NCI-H1417 (cell line): ENCODE measurements at regions not wholly inside any gene's neighbourhood (a gene's known extent, or its start where the extent isn't known, plus 50 kb on each side); places are given as distances from the start of the nearest gene placed in this dataset.

Experiments
- DNase-seq, 3 experiments: peaks; one replicate each; lab custom pipeline; 2025; lab: John Stamatoyannopoulos, UW

DNA sequence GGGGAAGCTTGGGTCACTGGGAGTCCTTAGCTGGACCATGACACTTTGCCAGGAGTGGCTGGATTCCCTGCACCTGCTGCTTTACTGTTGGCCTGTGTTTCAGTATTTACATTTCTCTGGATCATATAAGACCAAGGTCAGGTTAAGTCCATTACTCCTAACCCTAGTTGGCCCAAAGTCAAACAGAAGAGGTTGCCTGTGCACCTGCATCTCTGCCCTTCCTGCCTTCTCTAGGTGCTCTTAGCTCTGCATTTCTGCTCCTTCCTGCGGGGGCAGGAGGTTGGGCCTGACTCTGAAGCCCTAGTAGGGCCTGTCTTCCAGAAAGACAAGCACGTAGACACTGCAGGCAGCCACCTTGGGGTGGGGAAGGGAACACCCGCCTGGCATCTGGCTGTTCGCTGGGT is 124.3 kb downstream of the RPLP1 start:
- peak in 1 of 3 experiments; percentile 48 for DNase-seq

DNA sequence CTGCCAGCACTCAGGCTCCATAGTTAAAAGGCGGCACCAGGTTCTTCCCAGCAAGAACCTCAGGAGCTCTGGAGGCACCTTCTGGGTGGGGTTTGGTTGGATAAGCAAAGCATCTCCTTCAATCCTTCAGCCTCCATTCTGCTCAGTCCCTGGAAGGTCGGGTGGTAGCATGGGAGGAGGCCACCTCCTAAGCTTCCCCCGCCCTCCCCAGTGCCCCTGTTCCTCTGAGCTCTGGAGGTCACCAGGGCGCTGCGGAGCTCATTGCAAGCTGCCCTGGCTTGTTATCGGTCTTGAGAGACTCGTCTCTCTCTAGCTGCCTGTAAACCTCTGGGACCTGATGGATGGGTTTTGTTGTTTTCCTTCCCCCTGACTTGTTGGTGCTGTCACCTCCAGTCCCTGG is 124.8 kb downstream of the RPLP1 start:
- no peak for DNase-seq

DNA sequence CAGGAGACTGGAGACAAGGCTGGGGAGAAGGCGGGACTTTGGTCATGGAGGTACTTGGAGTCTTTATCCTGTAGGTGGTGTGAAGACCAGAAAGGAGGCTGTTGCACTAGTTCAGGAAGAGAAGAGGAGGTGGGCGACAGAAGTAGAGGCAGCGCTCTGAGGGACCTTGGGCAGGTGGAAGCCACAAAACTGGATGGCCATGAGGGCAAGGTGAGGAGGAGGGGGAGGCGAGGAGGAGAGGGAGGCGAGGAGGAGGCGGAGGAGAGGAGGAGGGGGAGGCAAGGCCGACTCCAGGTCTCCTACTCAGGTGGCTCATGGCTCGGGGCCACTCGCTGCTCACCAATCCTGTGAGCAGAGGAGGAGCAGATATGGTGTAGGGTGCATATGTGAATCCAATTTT is 125.6 kb downstream of the RPLP1 start:
- DNase-seq: no peak

DNA sequence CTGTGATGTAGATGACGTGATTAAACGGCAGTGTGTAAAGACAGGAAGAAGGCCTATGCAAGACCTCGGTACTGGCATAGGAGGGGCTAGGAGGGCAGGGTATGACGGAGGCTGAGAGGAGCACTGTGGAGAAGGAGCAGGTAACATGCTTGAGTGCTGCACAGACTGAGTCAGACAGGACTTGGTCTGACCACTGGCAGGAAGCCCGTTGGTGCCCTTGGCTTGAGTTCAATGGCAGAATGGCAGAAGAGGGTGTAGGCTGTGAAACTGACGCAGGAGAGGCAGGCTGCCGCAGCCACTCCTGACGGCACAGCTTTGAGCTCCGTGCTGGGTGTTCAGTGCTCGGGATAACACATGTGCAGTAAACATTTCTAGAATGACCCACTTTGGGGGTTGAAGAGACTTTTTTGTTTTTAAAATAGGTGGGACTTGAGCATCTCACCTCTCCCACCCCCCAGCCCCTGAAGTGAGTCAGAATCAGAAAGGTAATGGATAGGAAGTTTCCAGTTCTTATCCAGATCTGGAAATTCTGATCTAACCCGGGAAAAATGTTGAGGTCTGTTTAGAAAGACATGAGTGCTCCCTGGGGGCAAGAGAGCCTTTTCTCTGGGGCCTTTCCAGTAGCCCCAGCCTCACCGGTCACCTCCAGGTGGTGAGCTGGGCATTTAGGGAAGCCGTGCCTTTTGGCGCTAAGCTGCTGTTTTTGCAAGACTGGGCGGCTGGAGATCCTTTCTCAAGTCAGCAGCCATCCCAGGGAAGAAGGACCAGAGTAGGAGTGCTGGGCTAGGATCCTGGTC is 126.4 kb downstream of the RPLP1 start:
- DNase-seq: no peak

DNA sequence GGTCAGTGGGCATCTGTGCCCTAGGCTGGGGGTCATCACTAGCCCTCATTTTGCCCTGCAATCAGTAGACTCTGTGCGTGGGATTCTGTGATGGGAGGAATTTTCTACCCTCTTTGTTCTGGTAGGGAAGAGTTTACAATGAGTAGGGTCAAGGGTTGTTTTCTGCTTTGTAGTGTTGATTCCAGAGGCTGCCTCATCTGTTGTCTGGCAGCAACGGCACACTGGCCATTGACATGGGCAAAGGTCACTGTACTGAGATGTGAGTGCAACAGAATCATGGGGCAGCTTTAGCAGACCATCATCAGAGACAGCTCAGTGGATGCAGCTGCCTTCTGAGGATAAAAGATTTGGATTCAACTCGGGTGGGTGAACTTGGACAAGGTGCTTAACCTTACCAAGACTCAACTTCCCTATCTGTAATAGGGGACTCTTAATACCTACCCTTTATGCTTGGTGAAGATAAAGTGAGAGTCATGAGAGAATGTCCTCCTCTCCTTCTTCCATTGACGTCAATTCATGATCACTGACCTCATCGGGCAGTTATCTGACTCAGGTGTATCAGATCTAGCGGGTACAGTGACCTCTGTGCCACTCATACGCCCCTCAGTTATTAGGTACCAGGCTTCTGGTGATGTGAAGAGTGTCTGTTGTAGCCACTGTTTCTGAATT is 127.5 kb downstream of the RPLP1 start:
- DNase-seq: no peak

DNA sequence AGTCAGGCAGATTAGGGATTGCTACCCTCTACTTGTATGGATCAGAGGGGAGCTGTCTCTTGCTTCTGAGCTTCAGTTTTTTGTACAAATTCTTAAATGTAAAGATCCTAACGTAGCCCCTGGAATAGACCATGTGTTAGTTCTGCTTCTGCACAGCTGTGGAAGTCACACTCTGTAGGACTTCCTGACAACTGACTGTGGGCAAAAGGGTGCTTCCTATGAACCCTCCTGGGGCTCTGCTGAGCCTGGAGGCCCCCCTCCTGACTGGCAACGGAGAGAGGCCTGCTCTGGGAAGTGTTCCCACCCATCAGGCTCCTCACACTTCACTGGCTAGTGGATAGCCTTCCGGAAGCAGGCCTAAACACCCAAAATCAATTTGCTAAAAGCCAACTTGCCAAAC is 131.0 kb downstream of the RPLP1 start:
- DNase-seq: no peak

DNA sequence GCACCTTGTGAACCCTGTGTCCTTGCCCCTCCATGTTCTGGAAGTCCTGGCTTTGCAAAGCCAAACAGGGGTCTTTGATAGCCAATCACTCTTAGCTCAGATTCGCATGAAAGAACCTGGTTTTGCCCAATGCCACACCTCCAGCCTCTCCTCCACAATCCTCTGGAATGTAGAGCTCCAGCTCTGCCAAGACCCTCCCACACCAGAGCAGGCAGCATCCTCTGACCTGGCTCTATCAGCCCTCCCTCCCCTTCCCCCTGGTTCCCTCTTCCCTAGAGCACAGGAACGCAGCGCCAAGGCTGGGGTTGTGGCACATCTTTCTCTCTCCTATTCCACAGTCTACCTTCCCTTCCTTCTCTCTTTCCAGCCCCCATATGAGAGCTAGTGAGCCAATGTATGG is 133.3 kb downstream of the RPLP1 start:
- DNase-seq: no peak

DNA sequence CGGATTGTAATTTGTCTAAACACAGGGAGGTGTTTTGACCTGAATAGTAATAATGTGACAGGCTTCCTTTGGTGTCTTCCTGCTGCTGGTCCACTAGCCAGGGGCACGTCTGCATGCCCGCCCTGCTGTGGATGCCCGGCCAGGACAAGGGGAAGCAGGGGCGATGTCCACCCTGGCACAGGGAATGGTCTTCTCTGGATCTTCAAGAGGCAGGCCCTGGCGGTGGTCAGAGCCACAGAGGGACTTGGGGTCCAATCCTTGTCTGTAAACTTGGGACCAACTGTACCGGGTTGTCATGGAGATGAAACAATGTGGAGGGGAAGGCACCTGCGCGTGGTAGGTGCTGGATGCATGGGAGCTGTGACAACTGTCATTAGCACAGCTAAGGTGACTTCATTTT is 134.1 kb downstream of the RPLP1 start:
- DNase-seq: no peak

DNA sequence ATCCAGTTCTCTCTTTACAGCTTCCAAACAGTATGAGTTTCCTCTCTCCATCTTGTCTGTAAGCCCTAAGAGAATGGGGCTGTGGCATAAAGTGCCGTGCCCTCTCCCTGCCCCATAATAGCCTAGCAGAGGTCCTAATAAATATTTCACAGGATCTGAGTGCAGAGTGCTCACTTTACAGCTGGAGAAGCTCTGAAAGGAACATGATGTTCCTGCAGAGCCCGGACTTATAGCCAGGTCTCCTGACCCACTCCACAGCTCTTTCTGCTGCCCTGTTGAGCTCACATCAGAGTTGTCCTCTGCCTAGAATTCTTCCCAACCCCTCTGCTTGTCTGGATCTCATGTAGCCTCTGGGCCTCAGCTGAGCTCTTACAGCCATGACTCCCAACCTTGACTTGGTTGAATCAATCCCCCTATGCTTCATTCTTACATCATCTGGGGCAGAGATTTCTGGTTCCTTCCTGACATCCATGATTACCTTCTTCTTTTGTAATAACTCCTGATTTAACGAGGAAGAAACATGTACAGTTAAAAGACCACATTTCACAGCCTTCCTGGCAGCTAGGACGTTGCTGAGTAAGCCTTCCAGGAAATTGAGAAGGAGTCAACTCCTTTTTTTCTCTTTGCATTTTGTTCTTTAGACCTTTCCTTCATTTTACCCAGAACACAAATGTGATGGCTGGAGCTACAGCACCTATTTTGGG is 135.3 kb downstream of the RPLP1 start:
- DNase-seq: no peak

DNA sequence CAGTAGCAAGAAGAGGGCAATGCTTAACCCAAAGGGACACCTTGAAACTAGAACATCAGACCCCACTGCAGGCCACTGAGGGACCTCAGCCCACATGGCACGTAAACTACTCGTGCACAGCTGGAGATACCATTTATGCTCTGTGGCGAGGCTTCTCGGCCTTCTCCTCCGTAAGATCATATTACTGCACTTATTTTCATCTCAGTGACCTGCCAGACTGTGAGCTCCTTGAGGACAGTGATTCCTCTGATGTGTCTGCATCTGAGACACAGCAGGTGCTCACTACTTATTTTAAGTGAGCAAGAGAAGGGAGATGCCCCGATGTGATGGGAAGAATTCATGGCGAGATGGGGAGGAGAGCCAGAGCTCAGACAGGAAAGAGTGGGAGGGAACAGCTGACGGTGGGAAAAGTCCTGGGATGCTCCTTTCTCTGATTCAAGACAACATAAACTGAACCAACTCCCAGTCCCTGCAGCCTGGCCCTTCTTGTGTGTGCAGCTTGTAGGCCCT is 137.6 kb downstream of the RPLP1 start:
- DNase-seq: no peak

DNA sequence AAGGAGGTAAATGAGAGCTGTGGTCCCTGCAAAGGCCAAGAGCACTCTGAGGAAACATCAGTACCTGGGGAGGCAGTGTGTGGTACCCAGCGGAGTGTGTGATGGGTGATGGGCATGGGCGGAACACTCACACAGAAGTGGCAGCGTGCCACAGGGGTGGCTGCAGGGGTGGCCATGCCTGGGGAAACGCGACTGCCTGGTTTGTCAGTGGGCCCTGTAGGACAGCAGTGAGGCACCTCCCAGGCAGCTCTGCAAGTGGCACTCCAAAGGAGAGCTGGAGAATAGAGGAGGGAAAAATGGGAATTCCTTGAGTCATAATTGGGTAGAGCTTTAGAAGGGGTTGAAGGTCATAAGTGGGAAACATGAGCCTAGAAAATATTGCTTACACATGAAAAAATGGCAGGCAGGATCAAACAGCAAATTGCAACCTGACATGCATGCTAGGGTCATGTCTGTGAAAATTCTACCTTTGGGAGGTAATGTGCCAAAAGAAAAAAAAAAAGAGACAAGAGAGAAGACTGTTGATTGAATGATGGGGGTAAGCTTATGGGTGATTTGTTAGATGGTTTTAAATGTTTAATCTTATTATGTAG is 138.4 kb downstream of the RPLP1 start:
- peak in 2 of 3 experiments; percentile 26 to 59 for DNase-seq

DNA sequence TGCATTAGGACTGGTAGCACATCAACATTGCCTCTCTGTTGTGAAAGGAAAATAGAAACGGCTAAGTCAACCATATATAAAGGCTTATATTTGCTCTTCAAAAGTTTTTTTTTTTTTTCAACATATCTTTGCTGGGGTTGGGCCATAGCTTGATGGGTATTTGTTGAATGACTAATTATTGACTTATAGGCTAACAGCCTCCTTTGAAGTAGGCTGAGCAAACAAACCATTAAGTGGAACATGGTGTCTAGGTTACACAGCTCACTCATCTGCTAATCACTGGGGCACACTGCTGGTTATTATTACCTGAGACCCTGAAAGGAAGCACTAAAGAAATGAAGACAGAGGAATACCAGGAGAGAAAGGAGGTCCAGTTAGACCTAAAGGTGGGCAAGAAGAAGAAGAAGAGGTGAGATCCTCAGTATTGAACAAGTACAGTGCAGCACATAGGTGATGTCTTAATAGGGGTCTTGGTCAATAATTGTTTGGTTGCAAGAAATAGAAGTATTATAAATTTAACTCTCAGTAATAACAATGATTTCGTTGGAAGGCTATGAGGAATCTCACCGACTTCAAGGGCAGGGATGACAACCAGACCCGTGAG is 139.4 kb downstream of the RPLP1 start:
- DNase-seq: peak; percentile 74 to 98 (median 80)

DNA sequence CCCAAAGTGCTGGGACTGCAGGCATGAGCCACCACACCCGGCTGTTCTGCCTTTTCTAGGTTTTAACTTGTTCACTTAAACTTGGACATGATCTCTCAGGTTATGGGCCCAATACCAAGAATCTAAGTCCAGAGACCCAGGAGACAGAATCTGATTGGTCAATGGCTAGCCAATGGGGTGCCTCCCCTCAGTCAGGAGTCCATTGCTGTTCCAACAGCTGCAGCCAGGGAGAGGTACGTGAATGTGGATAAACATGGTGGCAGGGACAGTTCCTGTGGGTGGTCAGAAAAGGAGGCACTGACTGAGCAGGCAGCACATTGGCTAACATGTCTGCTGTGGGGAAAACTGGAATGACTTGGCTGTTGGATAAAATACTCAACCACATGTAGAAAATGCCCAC is 140.3 kb downstream of the RPLP1 start:
- DNase-seq: peak in 1 of 3 experiments; percentile 41

DNA sequence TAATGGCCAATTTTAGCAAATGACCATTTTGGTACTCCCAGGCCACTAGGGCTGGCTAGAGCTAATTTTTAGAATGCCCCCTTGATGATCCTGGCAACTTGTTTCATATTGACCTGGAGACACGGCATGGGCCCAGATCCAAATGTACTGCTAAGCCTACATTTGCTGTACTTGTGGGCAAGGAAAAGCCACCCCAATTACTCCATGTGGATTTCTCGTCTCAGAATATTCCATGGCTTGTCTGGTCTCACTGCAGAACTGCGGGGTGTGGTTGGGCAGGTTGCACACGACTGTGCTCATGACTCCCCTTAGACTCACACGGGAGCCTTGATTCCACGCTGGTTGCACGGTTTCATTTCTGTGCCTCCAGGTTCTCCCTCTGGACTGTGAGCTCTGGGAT is 140.9 kb downstream of the RPLP1 start:
- no peak for DNase-seq

DNA sequence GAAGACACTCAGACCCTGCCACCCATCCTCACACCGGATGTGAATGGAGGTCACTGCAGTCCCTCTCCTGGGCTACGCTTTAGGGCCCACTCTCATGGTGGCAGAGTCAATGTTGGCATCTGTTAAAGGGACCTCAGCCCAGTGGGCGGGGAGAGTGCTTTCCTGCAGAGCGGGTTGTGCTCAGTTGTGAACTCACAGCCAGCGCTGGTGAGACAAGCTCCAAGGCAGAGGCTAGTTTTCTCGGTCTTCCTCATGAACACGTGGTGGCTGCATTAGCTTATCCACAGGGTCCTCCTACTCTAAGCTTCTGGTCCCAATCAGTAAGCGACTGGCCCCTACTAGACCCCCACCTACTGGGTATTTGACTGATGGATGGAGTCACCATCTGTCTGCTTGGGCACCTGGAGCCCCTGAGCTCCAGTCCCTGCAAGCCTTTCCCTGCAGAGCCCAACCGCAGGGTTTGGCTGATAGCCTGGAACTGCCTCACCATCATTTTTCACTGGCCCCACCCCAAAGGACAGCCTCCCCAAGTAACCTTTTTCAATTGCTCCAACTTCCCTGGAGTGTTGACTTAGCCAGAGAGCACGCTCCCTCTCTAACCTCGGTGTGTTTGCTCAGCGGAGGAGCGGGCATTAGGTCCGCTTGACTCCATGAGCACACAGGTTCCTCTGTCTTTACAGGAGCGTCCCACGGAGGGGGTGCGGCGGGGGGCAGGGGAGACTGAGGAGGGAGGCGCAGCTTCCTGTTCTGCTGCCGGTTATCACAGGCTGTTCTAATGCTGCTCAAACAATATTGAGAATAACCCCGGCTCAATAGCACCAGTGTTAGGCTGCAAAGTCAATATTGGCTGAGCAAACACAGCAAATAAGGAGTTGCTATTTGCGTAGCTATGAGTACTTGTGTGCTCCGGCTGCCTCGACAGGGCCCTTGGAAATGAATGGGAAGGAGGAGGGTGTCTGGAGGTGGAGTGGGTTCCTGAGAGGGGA is 141.7 kb downstream of the RPLP1 start:
- DNase-seq: peak; percentile 99 to 100 (median 99)

DNA sequence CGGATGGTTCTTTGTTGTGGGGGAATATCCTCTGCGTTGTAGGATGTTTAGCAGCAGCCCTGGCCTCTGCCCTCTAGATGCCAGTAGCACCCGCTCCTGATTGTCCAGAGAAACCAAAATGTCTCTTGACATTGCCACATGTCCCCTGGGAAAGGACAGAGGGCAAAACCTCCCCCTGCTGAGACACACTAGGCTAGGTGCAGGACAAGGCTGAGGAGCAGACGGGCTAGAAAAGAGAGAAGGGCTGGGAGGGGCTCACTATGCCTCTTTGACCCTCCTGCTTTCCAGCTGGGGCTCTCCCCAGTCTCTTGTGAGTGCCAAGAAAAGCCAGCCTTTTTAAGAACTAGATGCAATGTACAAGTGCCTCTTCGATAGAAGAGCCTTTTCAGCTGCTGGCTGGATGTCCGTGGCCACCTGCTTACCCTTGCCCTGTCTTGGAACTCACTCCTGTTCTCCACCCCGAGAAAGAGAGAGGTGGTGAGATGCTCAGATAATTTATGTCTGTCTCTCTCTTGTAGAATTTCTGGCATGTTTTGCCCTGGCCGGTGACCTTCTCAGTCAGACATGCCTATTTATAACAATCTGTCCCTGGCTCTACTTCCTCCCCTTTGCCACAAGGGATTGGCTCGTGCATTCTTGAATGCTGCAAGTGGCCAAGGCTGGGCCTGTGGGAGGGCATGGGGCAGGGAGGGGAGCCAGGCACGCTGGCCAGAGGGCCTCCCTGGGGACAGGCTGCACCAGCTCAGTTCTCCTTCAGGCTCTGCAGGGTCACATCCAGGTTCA is 142.6 kb downstream of the RPLP1 start:
- peak; percentile 63 to 84 (median 76) for DNase-seq

DNA sequence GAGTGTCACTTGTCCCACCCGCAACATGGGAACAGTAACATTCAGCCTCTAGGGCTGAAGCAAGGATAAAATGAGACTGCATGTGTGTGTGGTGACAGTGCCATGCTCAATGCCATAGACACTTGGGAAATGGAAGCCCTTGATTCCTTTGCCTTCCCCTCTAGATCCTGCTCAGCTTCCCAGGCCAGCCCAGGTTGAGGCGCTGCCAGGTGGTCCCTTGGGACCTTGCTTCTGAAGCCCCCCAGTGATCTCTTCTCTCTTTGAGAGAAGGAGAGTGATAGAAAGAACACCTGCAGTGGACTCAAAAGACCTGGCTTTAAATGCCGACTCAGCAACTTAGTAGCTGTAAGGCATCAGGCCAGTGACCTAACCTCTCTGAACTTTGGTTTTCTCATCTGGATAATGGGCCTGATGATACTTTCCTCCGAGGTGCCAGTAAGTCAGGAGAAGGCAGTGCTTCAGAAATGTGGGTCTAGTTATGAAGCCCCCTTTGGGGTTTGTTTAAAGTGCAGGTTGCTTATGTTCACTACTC is 144.5 kb downstream of the RPLP1 start:
- no peak for DNase-seq

DNA sequence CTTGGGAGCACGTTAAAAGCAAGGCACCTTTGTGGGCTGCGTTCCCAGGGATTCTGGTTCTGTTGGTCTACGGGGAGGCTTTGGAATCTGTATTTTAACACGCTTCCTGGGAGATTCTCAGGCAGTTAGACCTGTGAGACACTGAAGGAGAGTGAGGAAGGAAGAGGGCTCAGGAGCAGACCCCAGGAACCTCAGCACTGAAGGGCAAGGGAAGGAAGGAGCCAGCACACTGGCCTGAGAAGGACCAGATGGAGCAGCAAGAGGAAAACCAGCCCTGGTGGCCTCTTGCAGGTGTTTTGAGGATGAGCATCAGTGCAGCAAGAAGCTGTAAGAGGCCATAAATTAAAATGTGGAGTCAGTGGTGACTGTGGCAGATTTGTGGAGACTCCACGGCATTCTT is 146.7 kb downstream of the RPLP1 start:
- no peak for DNase-seq

DNA sequence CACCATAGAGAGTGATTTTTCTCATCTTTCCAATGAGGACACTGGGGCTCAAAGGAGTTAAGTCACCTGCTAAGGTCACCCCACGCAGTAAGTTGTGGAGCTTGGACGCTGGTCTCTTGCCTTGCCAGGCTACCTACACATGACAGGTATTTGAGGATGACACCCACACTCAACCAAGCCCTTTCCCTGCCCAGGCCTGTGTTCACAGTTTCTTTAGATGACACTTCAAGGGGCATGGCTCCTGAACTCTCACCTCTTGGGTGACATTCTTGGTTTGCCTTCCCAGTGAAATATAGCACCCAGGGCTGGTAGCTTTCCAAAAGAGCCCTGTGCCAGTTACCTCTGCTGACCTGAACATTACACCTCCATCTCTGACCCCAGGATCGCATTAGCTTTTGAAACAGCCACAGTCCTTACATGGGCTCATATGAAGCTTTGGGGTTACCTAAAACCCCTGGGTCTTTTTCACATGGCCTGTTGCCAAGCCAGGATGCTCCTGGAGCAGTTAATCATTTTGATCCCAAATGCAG is 148.0 kb downstream of the RPLP1 start:
- no peak for DNase-seq
